ENCODE measurements at regions not wholly inside any gene's neighbourhood (a gene's known extent, or its start where the extent isn't known, plus 50 kb on each side); places are given as distances from the start of the nearest gene placed in this dataset.
"Not testable (repeated sequence)": the region's sequence is repeated elsewhere in the genome, so short reads cannot be mapped to it uniquely, and the experiment has no call there.

DNA sequence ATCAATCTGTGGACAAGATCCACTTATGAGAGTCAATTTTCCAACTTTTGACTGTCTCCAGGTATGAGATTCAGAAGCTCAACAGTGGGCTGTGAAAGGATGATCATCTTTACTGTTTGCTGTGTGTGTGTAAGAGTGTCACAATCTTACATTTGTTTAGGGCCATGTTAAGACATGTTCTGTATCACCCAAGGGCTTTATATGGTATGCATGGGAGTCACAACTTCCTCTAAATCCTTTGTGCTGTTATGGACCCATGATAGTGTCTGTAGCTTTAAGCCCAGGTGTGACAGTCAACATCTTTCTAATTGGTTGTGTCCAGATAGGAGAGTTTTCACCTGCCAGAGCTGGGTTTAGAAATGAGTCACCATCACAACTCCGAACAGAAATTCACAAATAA is 70.2 kb downstream of the ZNF726 start:
- H3K27me3 Mint-ChIP-seq; H3K4me1 ChIP-seq (ENCODE audit: control insufficient read depth in 1 of 2, extremely low read depth in 1 of 2, insufficient read depth in 2 of 2, low read length in 2 of 2); H3K4me3 ChIP-seq (ENCODE audit: control insufficient read depth in 1 of 2, extremely low read depth in 1 of 2, low read length in 1 of 2); H3K36me3 Mint-ChIP-seq; H3K27ac Mint-ChIP-seq; H3K27ac ChIP-seq (ENCODE audit: low read length); H3K36me3 ChIP-seq (ENCODE audit: control insufficient read depth in 2 of 2, extremely low read depth in 1 of 2, insufficient read depth in 1 of 2, low read length in 1 of 2); H3K9me3 ChIP-seq; CTCF ChIA-PET; POLR2A ChIA-PET; H3K4me1 Mint-ChIP-seq; DNase-seq; ATAC-seq (replicated peaks in 1 of 4); H3K4me3 Mint-ChIP-seq; H3K27me3 ChIP-seq (replicated peaks in 1 of 2; ENCODE audit: control insufficient read depth in 2 of 2, extremely low read depth in 1 of 2, insufficient read depth in 2 of 2, low read length in 1 of 2); H3K9me3 Mint-ChIP-seq: not testable (repeated sequence)
- no CpG with 5 or more reads among the region's 1 CpG for WGBS (ENCODE audit: insufficient coverage)

GRCh38 chr19:23986623-23987022 is 71.9 kb downstream of the ZNF726 start:
- Histone ChIP-seq H3K9me3 (no peaks in the 10 kb centered on the region), H3K36me3 (ENCODE audit: control insufficient read depth in 2 of 2, extremely low read depth in 1 of 2, insufficient read depth in 1 of 2, low read length in 1 of 2) (no peaks in the 10 kb centered on the region), H3K4me1 (ENCODE audit: control insufficient read depth in 1 of 2, extremely low read depth in 1 of 2, insufficient read depth in 2 of 2, low read length in 2 of 2) (no peaks in the 10 kb centered on the region), H3K27ac (ENCODE audit: low read length) (no peak overlapping the region), H3K4me3 (ENCODE audit: control insufficient read depth in 1 of 2, extremely low read depth in 1 of 2, low read length in 1 of 2) (no peak overlapping the region), H3K27me3 (replicated peaks in 1 of 2; ENCODE audit: control insufficient read depth in 2 of 2, extremely low read depth in 1 of 2, insufficient read depth in 2 of 2, low read length in 1 of 2) (no peaks in the 10 kb centered on the region)
- Mint-ChIP-seq H3K36me3 (no peaks in the 10 kb centered on the region), H3K4me3 (no peak overlapping the region), H3K4me1 (peaks cover 3 to 6% (median 5%) of the 10 kb centered on the region in 3 donors), H3K27ac (no peak overlapping the region), H3K9me3 (peaks cover 0 to 2% (median 2%) of the 10 kb centered on the region in 3 donors), H3K27me3 (no peaks in the 10 kb centered on the region)
- no peak for ATAC-seq (replicated peaks in 1 of 4)
- no peak for DNase-seq
- POLR2A ChIA-PET = no interaction called here
- no CpG with 5 or more reads among the region's 1 CpG for WGBS (ENCODE audit: insufficient coverage)
- CTCF ChIA-PET = no interaction called here

GRCh38 chr19:23991170-23991569 is 76.5 kb downstream of the ZNF726 start:
- ChIA-PET CTCF (no interaction called here), POLR2A (interaction anchor here in 1 of 2 donors (0.5 kb wide), 1 partner anchor 162 kb away, joined by 3 read pairs; no protein-coding TSS in a partner anchor)
- Histone ChIP-seq H3K4me1 (ENCODE audit: control insufficient read depth in 1 of 2, extremely low read depth in 1 of 2, insufficient read depth in 2 of 2, low read length in 2 of 2) (no peaks in the 10 kb centered on the region), H3K27ac (ENCODE audit: low read length) (no peak overlapping the region), H3K36me3 (ENCODE audit: control insufficient read depth in 2 of 2, extremely low read depth in 1 of 2, insufficient read depth in 1 of 2, low read length in 1 of 2) (no peaks in the 10 kb centered on the region), H3K9me3 (no peaks in the 10 kb centered on the region), H3K27me3 (replicated peaks in 1 of 2; ENCODE audit: control insufficient read depth in 2 of 2, extremely low read depth in 1 of 2, insufficient read depth in 2 of 2, low read length in 1 of 2) (no peaks in the 10 kb centered on the region), H3K4me3 (ENCODE audit: control insufficient read depth in 1 of 2, extremely low read depth in 1 of 2, low read length in 1 of 2) (no peak overlapping the region)
- peaks cover 14 to 20% (median 18%) of the 10 kb centered on the region in 3 donors for H3K4me1 Mint-ChIP-seq
- H3K36me3 Mint-ChIP-seq = no peaks in the 10 kb centered on the region
- peak in 3 of 35 experiments; percentile 5 to 22 (median 7) for DNase-seq
- WGBS (ENCODE audit: insufficient coverage) = no CpG with 5 or more reads among the region's 1 CpG
- ATAC-seq (replicated peaks in 1 of 4) = peak in 2 of 4 experiments; percentile 68 to 77
- peaks cover 15 to 19% (median 16%) of the 10 kb centered on the region in 3 donors for H3K9me3 Mint-ChIP-seq
- no peak overlapping the region for H3K4me3 Mint-ChIP-seq
- H3K27ac Mint-ChIP-seq = no peak overlapping the region
- H3K27me3 Mint-ChIP-seq = no peaks in the 10 kb centered on the region

DNA sequence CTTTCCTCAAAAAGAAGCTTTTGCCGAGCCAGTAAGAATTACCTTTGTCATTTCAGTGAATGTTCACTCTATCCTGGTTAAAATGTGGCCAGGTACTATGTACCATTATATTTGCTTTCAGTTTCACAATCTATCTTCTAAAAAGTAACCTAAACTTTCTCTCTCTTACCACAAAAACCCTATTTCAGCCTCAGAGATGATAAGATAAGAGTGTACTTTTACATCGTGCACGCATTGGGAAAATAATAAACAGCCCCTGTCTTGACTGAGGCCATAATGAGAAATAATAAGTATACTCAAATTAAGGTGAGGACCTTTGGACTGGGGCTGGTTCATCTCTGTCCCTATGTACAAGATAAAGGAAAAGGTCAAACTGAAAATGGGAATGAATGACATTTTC is 77.7 kb downstream of the ZNF726 start:
- peak overlapping the region in 2 of 3 donors; percentile 32 to 49 for H3K4me3 Mint-ChIP-seq
- ChIA-PET CTCF (no interaction called here), POLR2A (no interaction called here)
- H3K27me3 Mint-ChIP-seq = no peaks in the 10 kb centered on the region
- DNase-seq = peak in 1 of 35 experiments; percentile 18
- H3K9me3 Mint-ChIP-seq = peaks cover 27 to 30% (median 28%) of the 10 kb centered on the region in 3 donors
- peak overlapping the region; percentile 40 to 81 for H3K27ac Mint-ChIP-seq
- H3K9me3 ChIP-seq = no peaks in the 10 kb centered on the region
- no peaks in the 10 kb centered on the region for H3K27me3 ChIP-seq (replicated peaks in 1 of 2; ENCODE audit: control insufficient read depth in 2 of 2, extremely low read depth in 1 of 2, insufficient read depth in 2 of 2, low read length in 1 of 2)
- H3K36me3 Mint-ChIP-seq = no peaks in the 10 kb centered on the region
- peaks cover 14 to 20% (median 18%) of the 10 kb centered on the region in 3 donors for H3K4me1 Mint-ChIP-seq
- ATAC-seq (replicated peaks in 1 of 4) = peak in 3 of 4 experiments; percentile 13 to 59 (median 57)
- no peaks in the 10 kb centered on the region for H3K36me3 ChIP-seq (ENCODE audit: control insufficient read depth in 2 of 2, extremely low read depth in 1 of 2, insufficient read depth in 1 of 2, low read length in 1 of 2)
- H3K27ac ChIP-seq (ENCODE audit: low read length) = no peak overlapping the region
- H3K4me1 ChIP-seq (ENCODE audit: control insufficient read depth in 1 of 2, extremely low read depth in 1 of 2, insufficient read depth in 2 of 2, low read length in 2 of 2) = no peaks in the 10 kb centered on the region
- WGBS (ENCODE audit: insufficient coverage) = 20% methylated on average over 1 of the region's 3 CpGs
- H3K4me3 ChIP-seq (ENCODE audit: control insufficient read depth in 1 of 2, extremely low read depth in 1 of 2, low read length in 1 of 2) = no peak overlapping the region

DNA sequence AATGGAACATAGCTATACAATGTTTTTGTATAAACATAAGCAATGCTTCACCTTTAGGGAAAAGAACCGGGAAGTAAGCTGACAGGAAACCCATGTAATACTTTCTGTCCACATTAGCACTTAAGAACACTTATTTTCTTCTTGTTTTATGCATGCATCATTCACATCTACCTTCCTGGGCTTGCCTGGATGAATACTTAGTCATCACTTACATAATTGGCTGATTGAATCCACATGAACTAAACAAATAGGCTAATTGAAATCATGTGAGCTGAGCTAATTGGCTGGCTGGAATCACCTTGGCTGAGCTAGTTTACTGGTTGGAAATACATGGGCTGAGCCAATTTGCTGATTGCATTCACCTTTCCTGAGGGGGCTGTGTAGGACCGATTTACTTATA is 78.8 kb downstream of the ZNF726 start:
- H3K4me3 Mint-ChIP-seq = no peak overlapping the region
- H3K27me3 ChIP-seq (replicated peaks in 1 of 2; ENCODE audit: control insufficient read depth in 2 of 2, extremely low read depth in 1 of 2, insufficient read depth in 2 of 2, low read length in 1 of 2) = no peaks in the 10 kb centered on the region
- H3K27ac ChIP-seq (ENCODE audit: low read length) = no peak overlapping the region
- H3K9me3 Mint-ChIP-seq = peaks cover 34 to 38% (median 35%) of the 10 kb centered on the region in 3 donors
- no peaks in the 10 kb centered on the region for H3K36me3 Mint-ChIP-seq
- DNase-seq (no peak), ATAC-seq (replicated peaks in 1 of 4) (no peak)
- no peaks in the 10 kb centered on the region for H3K36me3 ChIP-seq (ENCODE audit: control insufficient read depth in 2 of 2, extremely low read depth in 1 of 2, insufficient read depth in 1 of 2, low read length in 1 of 2)
- H3K27ac Mint-ChIP-seq = peak overlapping the region in 1 of 2 donors; percentile 11
- H3K9me3 ChIP-seq = no peaks in the 10 kb centered on the region
- no peak overlapping the region for H3K4me3 ChIP-seq (ENCODE audit: control insufficient read depth in 1 of 2, extremely low read depth in 1 of 2, low read length in 1 of 2)
- ChIA-PET POLR2A (no interaction called here), CTCF (no interaction called here)
- no peaks in the 10 kb centered on the region for H3K4me1 ChIP-seq (ENCODE audit: control insufficient read depth in 1 of 2, extremely low read depth in 1 of 2, insufficient read depth in 2 of 2, low read length in 2 of 2)
- H3K4me1 Mint-ChIP-seq = peaks cover 14 to 20% (median 18%) of the 10 kb centered on the region in 3 donors
- 40% methylated on average over 1 of the region's 2 CpGs for WGBS (ENCODE audit: insufficient coverage)
- no peaks in the 10 kb centered on the region for H3K27me3 Mint-ChIP-seq

DNA sequence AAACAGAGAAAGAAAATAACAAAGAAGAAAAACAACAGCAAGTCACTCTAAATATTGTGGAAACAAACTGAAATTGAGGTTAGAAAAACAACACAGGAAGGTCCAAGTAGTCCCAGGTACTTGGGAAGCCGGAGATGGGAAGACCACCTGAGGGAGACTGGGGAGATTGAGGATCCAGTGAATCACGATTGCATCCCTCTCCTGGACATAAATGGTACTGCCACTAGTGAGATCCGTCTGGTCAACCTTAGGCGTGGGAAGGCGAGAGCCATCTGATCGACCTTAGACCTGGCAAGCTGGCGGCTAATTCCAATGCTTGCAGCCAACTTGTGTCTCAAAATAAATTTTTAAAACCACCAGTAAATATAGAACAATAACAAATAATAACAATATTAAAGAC is 81.9 kb downstream of the ZNF726 start:
- Mint-ChIP-seq H3K36me3 (no peaks in the 10 kb centered on the region), H3K4me3 (no peak overlapping the region), H3K4me1 (peaks cover 11 to 15% (median 14%) of the 10 kb centered on the region in 3 donors), H3K27me3 (no peaks in the 10 kb centered on the region), H3K27ac (no peak overlapping the region), H3K9me3 (peaks cover 41 to 49% (median 42%) of the 10 kb centered on the region in 3 donors)
- H3K27ac ChIP-seq (ENCODE audit: low read length) = no peak overlapping the region
- H3K27me3 ChIP-seq (replicated peaks in 1 of 2; ENCODE audit: control insufficient read depth in 2 of 2, extremely low read depth in 1 of 2, insufficient read depth in 2 of 2, low read length in 1 of 2) = no peaks in the 10 kb centered on the region
- DNase-seq (peak in 1 of 35 experiments; percentile 23), ATAC-seq (replicated peaks in 1 of 4) (no peak)
- 40% methylated on average over 1 of the region's 7 CpGs for WGBS (ENCODE audit: insufficient coverage)
- H3K4me1 ChIP-seq (ENCODE audit: control insufficient read depth in 1 of 2, extremely low read depth in 1 of 2, insufficient read depth in 2 of 2, low read length in 2 of 2) = no peaks in the 10 kb centered on the region
- no peak overlapping the region for H3K4me3 ChIP-seq (ENCODE audit: control insufficient read depth in 1 of 2, extremely low read depth in 1 of 2, low read length in 1 of 2)
- ChIA-PET POLR2A (no interaction called here), CTCF (no interaction called here)
- H3K36me3 ChIP-seq (ENCODE audit: control insufficient read depth in 2 of 2, extremely low read depth in 1 of 2, insufficient read depth in 1 of 2, low read length in 1 of 2) = no peaks in the 10 kb centered on the region
- no peaks in the 10 kb centered on the region for H3K9me3 ChIP-seq

DNA sequence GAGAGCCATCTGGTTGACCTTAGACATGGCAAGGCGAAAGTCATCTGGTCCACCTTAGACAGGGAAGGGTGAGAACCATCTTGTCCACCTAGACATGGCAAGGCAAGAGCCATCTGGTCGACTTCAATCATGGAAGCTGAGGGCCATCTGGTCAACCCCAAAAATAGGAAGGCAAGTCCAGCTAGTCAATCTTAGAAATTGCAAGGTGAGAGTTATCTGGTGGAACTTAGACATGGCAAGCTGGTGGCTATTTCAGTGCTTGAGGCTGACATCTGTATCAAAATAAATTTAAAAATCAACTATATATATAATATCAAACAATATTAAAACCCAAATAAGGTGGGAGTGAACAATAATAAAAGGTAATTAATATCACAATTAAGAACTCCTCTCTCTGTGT is 83.9 kb downstream of the ZNF726 start:
- POLR2A ChIA-PET = no interaction called here
- Mint-ChIP-seq H3K4me1 (peaks cover 0 to under 1% (median under 1%) of the 10 kb centered on the region in 3 donors), H3K36me3 (no peaks in the 10 kb centered on the region), H3K27me3 (no peaks in the 10 kb centered on the region), H3K27ac (no peak overlapping the region), H3K9me3 (peaks cover 38 to 49% (median 38%) of the 10 kb centered on the region in 3 donors), H3K4me3 (no peak overlapping the region)
- Histone ChIP-seq H3K4me3 (ENCODE audit: control insufficient read depth in 1 of 2, extremely low read depth in 1 of 2, low read length in 1 of 2) (no peak overlapping the region), H3K27me3 (replicated peaks in 1 of 2; ENCODE audit: control insufficient read depth in 2 of 2, extremely low read depth in 1 of 2, insufficient read depth in 2 of 2, low read length in 1 of 2) (no peaks in the 10 kb centered on the region), H3K4me1 (ENCODE audit: control insufficient read depth in 1 of 2, extremely low read depth in 1 of 2, insufficient read depth in 2 of 2, low read length in 2 of 2) (no peaks in the 10 kb centered on the region), H3K36me3 (ENCODE audit: control insufficient read depth in 2 of 2, extremely low read depth in 1 of 2, insufficient read depth in 1 of 2, low read length in 1 of 2) (no peaks in the 10 kb centered on the region), H3K27ac (ENCODE audit: low read length) (no peak overlapping the region), H3K9me3 (no peaks in the 10 kb centered on the region)
- ATAC-seq (replicated peaks in 1 of 4) (no peak), DNase-seq (no peak)
- CTCF ChIA-PET = no interaction called here
- 90% methylated on average over 2 of the region's 2 CpGs for WGBS (ENCODE audit: insufficient coverage)
